ENCODE measurements at regions not wholly inside any gene's neighbourhood (a gene's known extent, or its start where the extent isn't known, plus 50 kb on each side); places are given as distances from the start of the nearest gene placed in this dataset.

GRCh38 chr13:89752394-89752793 is 1595.1 kb upstream of the MIR17HG start:
- no peak for DNase-seq

GRCh38 chr13:89755729-89756492 is 1591.6 kb upstream of the MIR17HG start:
- DNase-seq, result no peak

- DNase-seq, result no peak
Measured at GRCh38 chr13:89763005-89763404, 1584.5 kb upstream of the MIR17HG start.

GRCh38 chr13:89783221-89783755 is 1564.2 kb upstream of the MIR17HG start:
- DNase-seq, result no peak

- DNase-seq, result no peak
Measured at GRCh38 chr13:89784161-89784809, 1563.2 kb upstream of the MIR17HG start.

GRCh38 chr13:89786531-89786930 is 1561.0 kb upstream of the MIR17HG start:
- no peak for DNase-seq

GRCh38 chr13:89790696-89791095 is 1556.8 kb upstream of the MIR17HG start:
- DNase-seq, result no peak

- no peak for DNase-seq
Measured at GRCh38 chr13:89791971-89792630, 1555.4 kb upstream of the MIR17HG start.

GRCh38 chr13:89796196-89796595 is 1551.3 kb upstream of the MIR17HG start:
- no peak for DNase-seq

GRCh38 chr13:89803839-89804238 is 1543.6 kb upstream of the MIR17HG start:
- DNase-seq, result no peak

- DNase-seq, result no peak
Measured at GRCh38 chr13:89806594-89806993, 1540.9 kb upstream of the MIR17HG start.

- DNase-seq, result no peak
Measured at GRCh38 chr13:89812856-89813255, 1534.6 kb upstream of the MIR17HG start.

GRCh38 chr13:89816404-89816803 is 1531.1 kb upstream of the MIR17HG start:
- DNase-seq, result no peak

- DNase-seq, result no peak
Measured at GRCh38 chr13:89822467-89822866, 1525.0 kb upstream of the MIR17HG start.

- no peak for DNase-seq
Measured at GRCh38 chr13:89827552-89827951, 1519.9 kb upstream of the MIR17HG start.

GRCh38 chr13:89828506-89828905 is 1519.0 kb upstream of the MIR17HG start:
- no peak for DNase-seq

- DNase-seq, result no peak
Measured at GRCh38 chr13:89831157-89831556, 1516.3 kb upstream of the MIR17HG start.

GRCh38 chr13:89832827-89833226 is 1514.7 kb upstream of the MIR17HG start:
- DNase-seq, result no peak

GRCh38 chr13:89843621-89844020 is 1503.9 kb upstream of the MIR17HG start:
- DNase-seq, result no peak

GRCh38 chr13:89845874-89846273 is 1501.6 kb upstream of the MIR17HG start:
- no peak for DNase-seq

- DNase-seq, result no peak
Measured at GRCh38 chr13:89846926-89847585, 1500.4 kb upstream of the MIR17HG start.

- no peak for DNase-seq
Measured at GRCh38 chr13:89852570-89852969, 1494.9 kb upstream of the MIR17HG start.

GRCh38 chr13:89856512-89856911 is 1491.0 kb upstream of the MIR17HG start:
- DNase-seq, result no peak

All from NCI-H146 (cell line).